SIG-M5 (cell line): ENCODE measurements at regions not wholly inside any gene's neighbourhood (a gene's known extent, or its start where the extent isn't known, plus 50 kb on each side); places are given as distances from the start of the nearest gene placed in this dataset.
"Not testable (repeated sequence)": the region's sequence is repeated elsewhere in the genome, so short reads cannot be mapped to it uniquely, and the experiment has no call there.

Experiments used
- DNase-seq: peaks from one replicate; lab custom pipeline; 2025; lab: John Stamatoyannopoulos, UW

GRCh38 chr2:109048163-109048562, 59.1 kb upstream of the EDAR start:
- no peak for DNase-seq

GRCh38 chr2:109047569-109047968, 58.5 kb upstream of the EDAR start:
- not testable (repeated sequence) for DNase-seq

- DNase-seq = peak; percentile 23
Measured at GRCh38 chr2:109046925-109047508, 58.0 kb upstream of the EDAR start.

- DNase-seq = no peak
Measured at GRCh38 chr2:109045505-109045904, 56.5 kb upstream of the EDAR start.

- no peak for DNase-seq
Measured at GRCh38 chr2:109038992-109039391, 50.0 kb upstream of the EDAR start.
